ENCODE measurements at regions not wholly inside any gene's neighbourhood (a gene's known extent, or its start where the extent isn't known, plus 50 kb on each side); places are given as distances from the start of the nearest gene placed in this dataset.

GRCh38 chr3:55322638-55323037, 164.5 kb downstream of the WNT5A start:
- CTCF ChIA-PET: no interaction called here
- Histone ChIP-seq H3K4me2 (ENCODE audit: low read length) (no peak overlapping the region), H4K20me1 (ENCODE audit: low read length) (no peaks in the 10 kb centered on the region), H3K9ac (ENCODE audit: low read length) (no peak overlapping the region), H3K9me3 (ENCODE audit: low read length) (no peaks in the 10 kb centered on the region), H3K9me2 (replicated peaks; ENCODE audit: low read length) (no peaks in the 10 kb centered on the region), H3K4me3 (ENCODE audit: low read length) (no peak overlapping the region), H3K79me2 (ENCODE audit: low read length) (no peaks in the 10 kb centered on the region), H3K27me3 (ENCODE audit: low read length) (no peaks in the 10 kb centered on the region), H2AFZ (ENCODE audit: low read length) (no peak overlapping the region), H3K4me1 (ENCODE audit: insufficient read depth, low read length) (no peaks in the 10 kb centered on the region), H3F3A (ENCODE audit: low read length, unreplicated experiment) (no peaks in the 10 kb centered on the region), H3K36me3 (ENCODE audit: low read depth, low read length) (no peaks in the 10 kb centered on the region), H3K27ac (ENCODE audit: low read length) (no peak overlapping the region)
- DNase-seq (no peak), ATAC-seq (no peak)
- no peak for TF ChIP-seq EZH2 (IDR thresholded peaks at IDR 0.05; ENCODE audit: low read length, unreplicated experiment)
- TF ChIP-seq CTCF (conservative IDR thresholded peaks at IDR 0.05; ENCODE audit: low read depth, low read length): no peak
- TF ChIP-seq EZH2phosphoT487 (IDR thresholded peaks at IDR 0.05; ENCODE audit: borderline replicate concordance, low read length): no peak
- intact Hi-C loops (cut with micrococcal nuclease): no loop called here
- POLR2A ChIA-PET (ENCODE audit: unreplicated experiment): no interaction called here
- no TSS peak for BruUV-seq (replicated peaks)

- no peaks in the 10 kb centered on the region for H4K20me1 ChIP-seq (ENCODE audit: low read length)
- intact Hi-C loops (cut with micrococcal nuclease): no loop called here
- POLR2A ChIA-PET (ENCODE audit: unreplicated experiment): no interaction called here
- no peak overlapping the region for H3K4me2 ChIP-seq (ENCODE audit: low read length)
- no peaks in the 10 kb centered on the region for H3K9me3 ChIP-seq (ENCODE audit: low read length)
- no peaks in the 10 kb centered on the region for H3K79me2 ChIP-seq (ENCODE audit: low read length)
- H3K27me3 ChIP-seq (ENCODE audit: low read length): no peaks in the 10 kb centered on the region
- H3K36me3 ChIP-seq (ENCODE audit: low read depth, low read length): no peaks in the 10 kb centered on the region
- no peak for DNase-seq
- H3K4me1 ChIP-seq (ENCODE audit: insufficient read depth, low read length): no peaks in the 10 kb centered on the region
- H3K9ac ChIP-seq (ENCODE audit: low read length): no peak overlapping the region
- H2AFZ ChIP-seq (ENCODE audit: low read length): no peak overlapping the region
- CTCF ChIA-PET: no interaction called here
- no peak for TF ChIP-seq EZH2phosphoT487 (IDR thresholded peaks at IDR 0.05; ENCODE audit: borderline replicate concordance, low read length)
- TF ChIP-seq CTCF (conservative IDR thresholded peaks at IDR 0.05; ENCODE audit: low read depth, low read length): no peak
- TF ChIP-seq EZH2 (IDR thresholded peaks at IDR 0.05; ENCODE audit: low read length, unreplicated experiment): no peak
- H3K4me3 ChIP-seq (ENCODE audit: low read length): no peak overlapping the region
- no peak for ATAC-seq
- no peaks in the 10 kb centered on the region for H3F3A ChIP-seq (ENCODE audit: low read length, unreplicated experiment)
- no peak overlapping the region for H3K27ac ChIP-seq (ENCODE audit: low read length)
- no TSS peak for BruUV-seq (replicated peaks)
- no peaks in the 10 kb centered on the region for H3K9me2 ChIP-seq (replicated peaks; ENCODE audit: low read length)
Observed at GRCh38 chr3:55320928-55321327, 166.2 kb downstream of the WNT5A start.

- Histone ChIP-seq H3K4me3 (ENCODE audit: low read length) (no peak overlapping the region), H3K9ac (ENCODE audit: low read length) (no peak overlapping the region), H3K9me2 (replicated peaks; ENCODE audit: low read length) (no peaks in the 10 kb centered on the region), H3K27ac (ENCODE audit: low read length) (no peak overlapping the region), H3K4me1 (ENCODE audit: insufficient read depth, low read length) (no peaks in the 10 kb centered on the region), H3K4me2 (ENCODE audit: low read length) (no peak overlapping the region), H3K79me2 (ENCODE audit: low read length) (no peaks in the 10 kb centered on the region), H3K9me3 (ENCODE audit: low read length) (no peaks in the 10 kb centered on the region), H3K27me3 (ENCODE audit: low read length) (no peaks in the 10 kb centered on the region), H3F3A (ENCODE audit: low read length, unreplicated experiment) (no peaks in the 10 kb centered on the region), H4K20me1 (ENCODE audit: low read length) (no peaks in the 10 kb centered on the region), H2AFZ (ENCODE audit: low read length) (no peak overlapping the region), H3K36me3 (ENCODE audit: low read depth, low read length) (no peaks in the 10 kb centered on the region)
- BruUV-seq (replicated peaks): no TSS peak
- ATAC-seq: no peak
- intact Hi-C loops (cut with micrococcal nuclease): loop anchor here (10.0 kb wide), 1 partner anchor 409 kb away; no protein-coding TSS in a partner anchor
- TF ChIP-seq CTCF (conservative IDR thresholded peaks at IDR 0.05; ENCODE audit: low read depth, low read length) (no peak), EZH2 (IDR thresholded peaks at IDR 0.05; ENCODE audit: low read length, unreplicated experiment) (no peak), EZH2phosphoT487 (IDR thresholded peaks at IDR 0.05; ENCODE audit: borderline replicate concordance, low read length) (no peak)
- CTCF ChIA-PET: no interaction called here
- POLR2A ChIA-PET (ENCODE audit: unreplicated experiment): no interaction called here
- no peak for DNase-seq
Observed at GRCh38 chr3:55315396-55315795, 171.7 kb downstream of the WNT5A start.

Data from PC-3 (cell line).